Brain microvascular endothelial cell (primary cell): ENCODE measurements at regions not wholly inside any gene's neighbourhood (a gene's known extent, or its start where the extent isn't known, plus 50 kb on each side); places are given as distances from the start of the nearest gene placed in this dataset.

Experiments used
- DNase-seq: peaks from one replicate; pipeline ENCODE4 v3.0.0-alpha.2; 2020
- H3K27ac ChIP-seq: fragments of 250-450 bp; sonication (Bioruptor Pico); 2 replicates; pipeline ENCODE4 v1.5.1; 2020; ENCODE audit warnings: mild to moderate bottlenecking, moderate library complexity
- H3K27me3 ChIP-seq: fragments of 250-450 bp; sonication (Bioruptor Pico); replicated peaks from 2 replicates; pipeline ENCODE4 v1.5.1; 2020; ENCODE audit warnings: mild to moderate bottlenecking
- H3K36me3 ChIP-seq: fragments of 250-450 bp; sonication (Bioruptor Pico); replicated peaks from 2 replicates; pipeline ENCODE4 v1.5.1; 2020; ENCODE audit warnings: mild to moderate bottlenecking
- H3K4me3 ChIP-seq: 2 replicates; pipeline ENCODE4 v1.5.1; 2011; ENCODE audit warnings: low read depth, mild to moderate bottlenecking, control low read depth, low read length, moderate library complexity
- CTCF ChIP-seq: IDR thresholded peaks from 2 replicates; pipeline ENCODE4 v1.5.1; 2011; ENCODE audit warnings: low read depth, mild to moderate bottlenecking, moderate library complexity, low read length, control low read depth, inconsistent platforms; ENCODE audit errors: missing control alignments
- in situ Hi-C: cut with HindIII; loops from 2 replicates; pipeline ENCODE4 v1.10.0; 2017; ENCODE audit warnings: low sequenced_read_pairs, low pct_ligation_motif_present

GRCh38 chr13:99655351-99656091 lies 154.2 kb downstream of the TM9SF2 start:
- TF ChIP-seq CTCF: no peak
- H3K27ac ChIP-seq: peak overlapping the region; percentile 60
- peak; percentile 78 for DNase-seq
- in situ Hi-C loops: no loop called here
- peak overlapping the region; percentile 5 for H3K4me3 ChIP-seq
- no peaks in the 10 kb centered on the region for H3K36me3 ChIP-seq
- no peaks in the 10 kb centered on the region for H3K27me3 ChIP-seq

GRCh38 chr13:99654076-99654475 lies 152.8 kb downstream of the TM9SF2 start:
- no peak for TF ChIP-seq CTCF
- no peaks in the 10 kb centered on the region for H3K36me3 ChIP-seq
- H3K27me3 ChIP-seq: no peaks in the 10 kb centered on the region
- no peak overlapping the region for H3K4me3 ChIP-seq
- H3K27ac ChIP-seq: no peak overlapping the region
- in situ Hi-C loops: no loop called here
- no peak for DNase-seq

GRCh38 chr13:99653526-99653925 lies 152.3 kb downstream of the TM9SF2 start:
- Histone ChIP-seq H3K4me3 (no peak overlapping the region), H3K36me3 (no peaks in the 10 kb centered on the region), H3K27ac (no peak overlapping the region), H3K27me3 (no peaks in the 10 kb centered on the region)
- no peak for TF ChIP-seq CTCF
- DNase-seq: no peak
- in situ Hi-C loops: no loop called here

- in situ Hi-C loops: no loop called here
- Histone ChIP-seq H3K27ac (no peak overlapping the region), H3K4me3 (no peak overlapping the region), H3K27me3 (no peaks in the 10 kb centered on the region), H3K36me3 (no peaks in the 10 kb centered on the region)
- TF ChIP-seq CTCF: no peak
- DNase-seq: no peak
These were observed 151.6 kb downstream of the TM9SF2 start for GRCh38 chr13:99652901-99653300.

- TF ChIP-seq CTCF: no peak
- in situ Hi-C loops: no loop called here
- Histone ChIP-seq H3K36me3 (no peaks in the 10 kb centered on the region), H3K4me3 (no peak overlapping the region), H3K27ac (no peak overlapping the region), H3K27me3 (no peaks in the 10 kb centered on the region)
- no peak for DNase-seq
These were observed 150.9 kb downstream of the TM9SF2 start for GRCh38 chr13:99652141-99652540.

GRCh38 chr13:99651016-99651415 lies 149.7 kb downstream of the TM9SF2 start:
- no peak for DNase-seq
- H3K27ac ChIP-seq: no peak overlapping the region
- in situ Hi-C loops: no loop called here
- no peak for TF ChIP-seq CTCF
- no peaks in the 10 kb centered on the region for H3K27me3 ChIP-seq
- no peaks in the 10 kb centered on the region for H3K36me3 ChIP-seq
- H3K4me3 ChIP-seq: no peak overlapping the region
